ENCODE measurements at regions not wholly inside any gene's neighbourhood (a gene's known extent, or its start where the extent isn't known, plus 50 kb on each side); places are given as distances from the start of the nearest gene placed in this dataset.

GRCh38 chr3:127497166-127497565 lies 93.4 kb downstream of the TPRA1 start:
- peaks cover 12 to 34% (median 19%) of the 10 kb centered on the region in 3 experiments for H3K36me3 Mint-ChIP-seq (ENCODE audit: insufficient read depth in 1 of 3, low read depth in 3 of 3)
- DNase-seq: no peak
- no peak overlapping the region for H2BK15ac ChIP-seq (ENCODE audit: low read depth, low read length)

More at GRCh38 chr3:127497166-127497565, 93.4 kb downstream of the TPRA1 start:
- Histone ChIP-seq H3K79me1 (ENCODE audit: insufficient read depth, low read depth, low read length, poor library complexity, severe bottlenecking) (no peaks in the 10 kb centered on the region), H4K20me1 (ENCODE audit: control insufficient read depth, insufficient read depth, insufficient read length) (no peaks in the 10 kb centered on the region), H2BK5ac (ENCODE audit: insufficient read length, low read length) (no peak overlapping the region), H4K8ac (replicated peaks; ENCODE audit: insufficient read length, low read depth, low read length) (no peak overlapping the region), H2BK20ac (ENCODE audit: low read depth, low read length, poor library complexity, severe bottlenecking) (no peak overlapping the region), H3K4me2 (ENCODE audit: insufficient read depth, insufficient read length, low read length) (no peak overlapping the region), H3K23ac (ENCODE audit: insufficient read length, low read depth, low read length) (no peak overlapping the region), H4K5ac (ENCODE audit: insufficient read length, low read depth, low read length) (no peak overlapping the region), H3K18ac (ENCODE audit: insufficient read length, low read depth, low read length) (no peak overlapping the region), H3K27ac (ENCODE audit: insufficient read length, low read depth, low read length) (no peak overlapping the region), H2AK5ac (ENCODE audit: insufficient read length, low read length) (no peak overlapping the region), H3K4ac (ENCODE audit: low read depth, low read length) (no peak overlapping the region), H2AFZ (ENCODE audit: low read length) (no peak overlapping the region), H3T11ph (ENCODE audit: low read length) (no peak overlapping the region), H3K9me3 (ENCODE audit: control insufficient read depth, low read depth, low read length) (peaks cover 6% of the 10 kb centered on the region), H3K14ac (ENCODE audit: insufficient read depth, low read length) (no peak overlapping the region), H3K4me1 (ENCODE audit: insufficient read depth, low read length) (no peaks in the 10 kb centered on the region; the same call in 1 of the 2 replicates), H3K27me3 (ENCODE audit: insufficient read depth, low read length) (no peaks in the 10 kb centered on the region), H4K91ac (ENCODE audit: insufficient read length, low read depth, low read length) (no peak overlapping the region), H3K56ac (ENCODE audit: insufficient read length, low read depth, low read length) (no peak overlapping the region), H3K9ac (ENCODE audit: extremely low read depth, insufficient read length, low read length) (no peak overlapping the region), H2BK120ac (ENCODE audit: low read depth, low read length, poor library complexity, severe bottlenecking) (no peak overlapping the region), H2BK12ac (ENCODE audit: insufficient read length, low read depth, low read length) (no peak overlapping the region), H3K79me2 (ENCODE audit: insufficient read depth, low read length) (no peaks in the 10 kb centered on the region), H3K23me2 (ENCODE audit: insufficient read length, low read depth, low read length, poor library complexity, severe bottlenecking) (no peaks in the 10 kb centered on the region)
- TF ChIP-seq CTCF (conservative IDR thresholded peaks at IDR 0.05): no peak
- Mint-ChIP-seq H3K9me3 (peaks cover 38 to 44% of the 10 kb centered on the region in 2 experiments), H3K27ac (no peak overlapping the region), H3K4me1 (peaks cover 7% of the 10 kb centered on the region in 2 experiments), H3K27me3 (ENCODE audit: low read depth) (peaks cover 10% of the 10 kb centered on the region), H3K4me3 (no peak overlapping the region)
- WGBS (ENCODE audit: extremely low coverage, insufficient read length, low lambda C conversion rate): no CpG with 5 or more reads among the region's 3 CpGs
